GM11168 (cell line): ENCODE measurements at regions not wholly inside any gene's neighbourhood (a gene's known extent, or its start where the extent isn't known, plus 50 kb on each side); places are given as distances from the start of the nearest gene placed in this dataset.

Experiments
- in situ Hi-C: fragments of 300-500 bp; cut with MboI; formaldehyde crosslinking; loops from one replicate; pipeline ENCODE4 v1.12.0; 2022; ENCODE audit warnings: low sequenced_read_pairs; ENCODE audit not compliant: unreplicated experiment

DNA sequence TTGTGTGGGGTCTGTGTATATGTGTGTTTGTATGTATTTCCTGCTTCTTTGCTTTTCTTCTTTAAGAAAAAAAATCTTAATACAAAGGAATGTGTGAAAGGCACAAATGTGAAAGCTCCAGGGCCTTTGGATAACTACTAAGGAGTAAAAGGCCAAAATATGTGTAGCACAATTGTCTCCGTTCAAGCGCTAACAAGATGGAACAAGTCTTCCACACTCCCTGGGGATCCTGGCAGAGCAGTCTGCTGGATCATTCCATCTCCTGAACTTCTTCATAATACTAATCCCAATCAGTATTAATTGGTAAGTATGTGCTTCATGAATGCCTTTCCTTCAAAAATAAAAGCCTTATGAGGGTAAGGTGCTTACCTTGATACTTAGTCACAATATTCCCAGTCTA lies 462.5 kb upstream of the TBX3 start:
- in situ Hi-C loops, result no loop called here

DNA sequence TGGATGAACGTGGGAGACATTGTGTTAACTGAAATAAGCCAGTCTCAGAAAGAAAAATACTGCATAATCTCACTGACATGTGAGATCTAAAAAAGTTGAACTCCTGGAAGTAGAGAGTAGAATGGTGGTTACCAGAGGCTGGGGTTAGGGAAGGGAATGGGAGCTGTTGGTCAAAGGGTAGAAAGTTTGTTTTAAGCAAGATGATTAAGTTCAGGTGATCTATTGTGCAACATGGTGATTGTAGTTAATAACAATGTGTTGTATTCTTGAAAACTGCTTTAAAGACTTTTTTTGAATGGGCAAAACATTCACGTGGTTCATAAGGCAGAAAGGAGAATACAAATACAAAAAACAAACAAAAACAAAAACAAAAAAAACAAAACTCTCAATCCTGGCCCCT lies 460.4 kb upstream of the TBX3 start:
- in situ Hi-C loops, result no loop called here

DNA sequence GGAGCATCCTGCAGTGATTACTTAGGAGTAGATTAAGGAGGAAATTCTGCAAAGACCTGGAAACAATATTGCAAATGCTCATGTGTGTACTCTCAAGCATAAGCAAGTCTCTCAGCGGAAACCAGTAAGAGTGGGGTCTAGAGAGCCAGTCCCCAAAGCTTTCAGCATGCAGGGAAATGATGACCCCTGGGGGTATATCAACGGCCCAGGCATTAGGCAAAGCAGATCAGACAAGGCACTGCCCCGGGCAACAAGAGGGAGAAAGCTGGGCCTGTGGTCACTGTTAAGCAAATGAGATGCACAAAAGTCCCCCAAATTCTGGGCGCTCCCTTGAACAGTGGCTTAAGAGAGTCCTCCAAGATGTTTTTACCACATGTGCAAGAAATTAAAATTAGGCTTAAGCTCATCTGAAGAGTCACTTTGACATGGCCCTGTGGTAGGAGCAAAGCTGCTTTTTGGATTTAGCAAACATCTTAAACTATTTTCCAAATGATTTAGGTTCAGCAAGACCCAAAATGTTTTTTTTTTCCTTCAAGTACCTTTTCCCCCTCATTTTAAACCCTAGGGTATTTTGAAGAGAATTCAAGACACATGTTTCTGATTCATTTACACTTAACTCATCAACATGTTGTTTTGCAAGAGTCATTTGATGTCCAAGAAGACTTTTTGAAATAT lies 457.1 kb upstream of the TBX3 start:
- in situ Hi-C loops, result no loop called here

DNA sequence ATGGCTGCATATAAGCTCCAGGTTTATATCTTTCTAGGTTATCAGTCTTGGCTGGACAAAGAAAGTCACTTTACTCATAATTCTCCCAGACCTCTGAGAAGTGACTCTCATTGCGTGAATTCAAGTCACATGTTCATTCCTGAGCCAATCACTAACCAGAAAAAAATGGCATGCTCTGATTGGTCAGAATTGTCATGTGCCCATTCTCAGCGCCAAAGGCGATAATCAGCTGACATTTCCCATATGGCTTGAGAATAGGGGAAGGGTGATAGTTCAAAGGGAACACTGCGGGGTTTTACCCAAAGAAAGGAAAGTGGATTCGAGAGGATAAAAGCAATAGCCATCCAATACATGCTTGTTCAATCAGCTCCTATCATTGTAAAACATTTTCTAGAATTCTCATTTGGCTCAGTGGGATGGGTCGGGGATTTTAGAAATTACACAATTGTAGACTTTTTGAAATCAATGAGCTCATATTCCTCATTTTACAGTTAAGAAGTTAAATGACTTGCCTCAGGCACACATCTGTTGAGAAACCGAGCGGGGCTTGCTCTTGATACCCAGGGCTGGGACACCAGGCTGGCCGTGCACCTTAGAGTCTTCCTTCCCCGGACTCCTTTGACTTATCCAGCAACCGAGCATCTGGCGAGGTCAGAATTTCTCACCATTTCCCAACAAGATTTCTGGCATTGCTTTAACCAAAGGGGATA lies 454.0 kb upstream of the TBX3 start:
- in situ Hi-C loops, result no loop called here

DNA sequence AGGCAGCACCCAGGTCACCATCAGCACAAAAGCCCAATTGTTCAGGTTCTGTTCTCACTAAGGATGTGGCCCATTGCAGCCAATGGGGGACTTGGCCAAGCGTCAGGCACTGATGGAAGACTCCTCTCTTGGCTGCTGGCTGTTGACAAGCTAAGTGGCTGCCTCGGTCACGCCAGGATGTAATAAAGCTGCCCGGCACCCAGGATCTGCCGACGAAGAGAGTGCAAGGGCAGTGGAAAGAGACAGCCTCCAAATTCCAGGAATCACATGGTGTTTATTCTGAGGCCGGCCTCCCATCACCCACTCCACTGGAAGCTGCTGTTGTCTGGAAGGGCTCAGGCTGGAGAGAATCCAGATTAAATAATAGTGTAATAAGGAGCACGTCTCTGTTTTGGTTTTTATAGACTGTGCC lies 451.8 kb upstream of the TBX3 start:
- in situ Hi-C loops, result no loop called here

DNA sequence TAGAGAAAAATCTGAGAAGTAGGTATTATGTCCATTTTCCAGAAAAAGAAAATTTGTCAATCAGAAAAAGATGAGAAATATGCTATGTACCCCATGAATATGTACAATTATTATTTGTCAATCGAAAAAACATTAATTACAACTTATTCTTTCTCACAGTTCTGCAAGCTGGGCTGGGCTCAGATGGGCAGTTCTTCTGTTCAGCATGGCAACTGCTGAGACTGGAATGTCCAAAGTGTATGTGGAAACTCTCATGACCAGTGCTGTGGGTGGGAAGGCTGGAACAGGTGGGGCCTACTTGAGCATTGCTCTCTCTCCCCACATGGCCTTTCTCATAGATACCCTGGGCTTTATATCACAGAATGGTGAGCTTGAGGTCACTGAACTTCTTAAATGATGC lies 450.3 kb upstream of the TBX3 start:
- in situ Hi-C loops, result no loop called here

DNA sequence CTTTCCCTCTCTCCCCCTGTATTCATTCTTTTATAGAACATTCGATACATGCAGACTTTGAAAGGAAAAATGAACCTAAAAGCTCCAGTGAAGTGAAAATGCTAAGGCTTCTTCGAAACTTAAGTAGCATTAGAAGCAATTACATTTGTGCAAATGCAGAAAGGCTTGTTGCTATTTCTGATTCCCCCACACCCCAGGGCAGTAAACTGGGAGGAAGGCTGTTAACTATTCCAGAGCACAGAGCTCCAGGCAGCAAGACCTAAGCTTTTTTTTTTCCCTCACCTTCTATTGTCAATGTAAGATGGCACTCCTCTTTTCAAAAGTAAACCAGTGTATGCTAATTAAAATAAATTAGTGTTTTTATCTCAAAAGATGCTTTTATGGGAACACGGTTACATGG lies 448.9 kb upstream of the TBX3 start:
- in situ Hi-C loops, result no loop called here

DNA sequence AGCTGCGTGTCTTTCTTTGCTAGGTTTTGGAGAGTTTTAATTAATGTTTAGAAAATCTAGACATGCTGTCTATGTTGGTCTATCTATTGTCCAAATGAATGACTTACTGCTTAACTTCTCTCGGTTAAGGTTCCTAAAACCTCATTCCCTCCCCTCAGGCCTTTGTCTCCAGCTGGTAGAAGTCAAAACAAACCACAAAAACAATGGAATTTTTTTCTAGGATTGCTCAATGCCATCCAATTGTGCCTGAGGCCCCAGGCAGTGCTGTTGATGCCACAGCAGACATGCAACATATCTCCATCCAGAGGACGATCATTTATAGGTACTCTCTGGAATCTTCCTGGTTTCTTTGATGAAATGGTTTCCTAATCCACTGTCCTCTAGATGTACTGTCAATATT lies 448.2 kb upstream of the TBX3 start:
- in situ Hi-C loops, result no loop called here

DNA sequence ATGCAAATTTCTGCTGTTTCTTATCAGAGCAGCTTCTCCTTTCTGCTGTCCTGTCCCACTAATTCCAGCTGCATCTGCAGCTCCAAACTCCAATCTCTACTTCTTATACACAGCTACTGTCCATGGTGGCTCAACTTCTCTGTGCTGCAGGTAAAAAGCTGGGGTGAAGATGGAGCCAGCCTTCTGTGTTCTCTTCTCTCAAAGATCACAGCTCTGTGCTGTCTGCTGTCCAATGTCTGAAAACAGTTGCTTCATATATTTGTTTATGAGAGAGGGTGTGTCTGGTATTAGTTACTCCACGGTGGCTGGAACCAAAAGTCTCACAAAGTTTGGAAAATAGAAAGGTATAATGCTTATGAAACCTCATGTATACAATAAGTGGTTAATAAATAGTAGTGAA lies 445.8 kb upstream of the TBX3 start:
- in situ Hi-C loops, result no loop called here

DNA sequence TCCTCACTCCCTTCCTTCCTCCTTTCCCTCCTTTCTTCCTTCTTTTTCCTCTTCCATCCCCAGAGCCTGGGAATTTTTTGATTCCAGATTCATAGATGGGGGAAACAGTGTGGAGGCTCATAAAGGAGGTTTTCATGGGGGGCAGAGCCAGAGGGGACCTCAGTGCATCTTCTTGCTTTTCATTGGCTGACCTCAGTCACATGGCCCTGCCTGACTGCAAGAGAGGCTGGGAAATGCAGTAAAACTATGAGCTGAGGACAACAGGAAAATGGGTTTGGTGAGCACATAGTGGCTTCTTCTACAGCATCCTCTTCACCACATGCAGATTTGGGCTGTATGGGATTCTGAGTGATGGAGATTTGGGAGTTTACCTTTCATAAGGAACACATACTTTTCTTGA lies 437.1 kb upstream of the TBX3 start:
- in situ Hi-C loops, result no loop called here

DNA sequence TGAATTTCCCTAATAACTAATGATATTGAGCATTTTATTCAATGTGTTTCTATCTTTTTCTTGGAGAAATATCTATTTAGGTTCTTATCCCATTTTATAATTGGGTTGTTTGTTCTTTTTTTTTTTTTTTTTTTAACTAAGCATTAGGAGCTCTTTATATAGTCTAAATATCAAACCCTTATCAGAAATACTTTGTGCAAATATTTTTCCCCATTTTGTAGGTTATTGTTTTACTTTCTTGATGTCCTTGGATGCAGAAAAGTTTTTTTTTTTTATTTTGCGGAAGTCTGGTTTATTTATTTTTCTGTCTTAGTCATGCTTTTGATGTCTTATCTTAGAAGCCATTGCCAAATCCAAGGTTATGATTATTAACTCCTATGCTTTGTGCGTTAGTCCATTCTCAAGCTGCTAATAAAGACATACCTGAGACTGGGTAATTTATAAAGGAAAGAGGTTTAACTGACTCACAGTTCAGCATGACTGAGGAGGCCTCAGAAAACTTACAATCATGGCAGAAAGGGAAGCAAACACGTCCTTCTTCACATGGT lies 434.3 kb upstream of the TBX3 start:
- in situ Hi-C loops, result no loop called here

DNA sequence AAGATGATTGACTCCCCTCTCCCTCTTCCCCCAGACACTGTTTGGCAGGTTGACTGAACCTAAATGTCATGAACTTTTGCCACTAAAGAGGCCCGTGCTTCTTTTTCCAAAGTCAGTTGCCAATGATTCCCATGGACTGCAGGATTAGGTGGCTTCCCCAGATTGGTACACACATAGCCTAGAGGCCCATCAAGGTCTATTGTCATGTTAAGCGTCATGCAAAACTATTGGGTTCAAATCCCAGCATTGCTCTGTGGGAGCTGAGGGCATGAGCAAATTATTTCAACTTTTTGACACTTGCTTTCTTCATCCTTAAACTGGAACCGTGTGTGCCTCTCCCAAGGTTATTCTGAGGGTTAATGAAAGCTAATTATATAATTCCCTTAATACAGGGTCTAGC lies 430.2 kb upstream of the TBX3 start:
- in situ Hi-C loops, result no loop called here

DNA sequence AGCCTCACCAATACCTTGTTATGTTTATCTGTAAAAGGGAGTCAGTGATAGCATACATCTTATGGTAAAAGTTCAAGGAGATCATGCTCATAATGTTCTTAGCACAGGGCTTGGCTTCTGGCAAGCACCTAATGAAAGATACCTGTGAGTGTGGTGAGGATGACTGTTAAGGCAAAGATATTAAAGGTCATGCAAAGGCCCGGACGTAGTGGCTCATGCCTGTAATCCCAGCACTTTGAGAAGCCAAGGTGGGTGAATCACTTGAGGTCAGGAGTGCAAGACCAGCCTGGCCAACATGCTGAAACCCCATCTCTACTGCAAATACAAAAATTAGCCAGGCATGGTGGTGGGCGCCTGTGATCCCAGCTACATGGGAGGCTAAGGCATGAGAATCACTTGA lies 425.9 kb upstream of the TBX3 start:
- in situ Hi-C loops, result no loop called here

DNA sequence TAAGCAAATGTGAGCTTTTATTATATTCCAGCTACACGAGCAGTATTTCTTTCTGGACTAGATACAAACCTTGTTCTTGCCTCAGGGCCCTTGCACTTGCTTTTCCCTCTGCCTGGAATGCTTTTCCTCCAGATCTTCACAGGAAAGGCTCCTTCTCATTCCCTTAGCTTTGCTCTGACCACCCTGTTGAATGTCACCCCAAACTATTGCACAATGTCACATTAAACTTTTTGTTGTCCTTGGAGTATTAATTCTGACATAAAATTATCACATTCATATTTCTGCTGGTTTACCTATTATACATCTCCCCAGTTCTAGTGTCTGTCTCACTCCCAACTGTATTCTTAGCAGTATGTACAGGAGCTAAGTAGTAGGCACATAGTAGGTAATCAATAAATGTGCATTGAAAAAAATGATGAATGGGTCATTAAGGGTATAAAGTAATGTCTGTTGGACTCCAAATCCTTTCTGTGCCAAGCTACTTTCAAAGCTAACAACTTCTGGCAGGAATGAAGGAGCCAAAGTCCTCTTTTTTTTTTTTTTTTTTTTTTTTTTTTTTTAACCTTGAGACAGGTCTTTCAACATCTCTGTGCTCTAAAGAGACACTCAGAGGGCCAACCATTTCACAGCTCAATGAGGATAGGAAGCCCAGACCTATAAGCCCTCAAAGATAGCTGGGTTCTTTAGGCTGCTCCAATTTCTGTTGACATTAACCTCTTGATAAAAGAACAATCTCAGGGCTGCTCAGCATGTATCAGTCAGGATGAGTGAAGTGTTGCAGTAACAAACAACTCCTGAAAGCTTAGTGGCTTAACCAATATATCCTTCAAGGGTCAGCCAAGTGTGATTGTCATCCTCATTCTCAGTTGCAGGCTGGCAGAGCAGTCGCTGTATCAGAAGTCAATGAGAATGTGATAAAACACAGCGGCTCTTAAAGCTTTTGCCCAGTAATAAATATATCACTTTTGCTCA lies 424.4 kb upstream of the TBX3 start:
- in situ Hi-C loops, result no loop called here

DNA sequence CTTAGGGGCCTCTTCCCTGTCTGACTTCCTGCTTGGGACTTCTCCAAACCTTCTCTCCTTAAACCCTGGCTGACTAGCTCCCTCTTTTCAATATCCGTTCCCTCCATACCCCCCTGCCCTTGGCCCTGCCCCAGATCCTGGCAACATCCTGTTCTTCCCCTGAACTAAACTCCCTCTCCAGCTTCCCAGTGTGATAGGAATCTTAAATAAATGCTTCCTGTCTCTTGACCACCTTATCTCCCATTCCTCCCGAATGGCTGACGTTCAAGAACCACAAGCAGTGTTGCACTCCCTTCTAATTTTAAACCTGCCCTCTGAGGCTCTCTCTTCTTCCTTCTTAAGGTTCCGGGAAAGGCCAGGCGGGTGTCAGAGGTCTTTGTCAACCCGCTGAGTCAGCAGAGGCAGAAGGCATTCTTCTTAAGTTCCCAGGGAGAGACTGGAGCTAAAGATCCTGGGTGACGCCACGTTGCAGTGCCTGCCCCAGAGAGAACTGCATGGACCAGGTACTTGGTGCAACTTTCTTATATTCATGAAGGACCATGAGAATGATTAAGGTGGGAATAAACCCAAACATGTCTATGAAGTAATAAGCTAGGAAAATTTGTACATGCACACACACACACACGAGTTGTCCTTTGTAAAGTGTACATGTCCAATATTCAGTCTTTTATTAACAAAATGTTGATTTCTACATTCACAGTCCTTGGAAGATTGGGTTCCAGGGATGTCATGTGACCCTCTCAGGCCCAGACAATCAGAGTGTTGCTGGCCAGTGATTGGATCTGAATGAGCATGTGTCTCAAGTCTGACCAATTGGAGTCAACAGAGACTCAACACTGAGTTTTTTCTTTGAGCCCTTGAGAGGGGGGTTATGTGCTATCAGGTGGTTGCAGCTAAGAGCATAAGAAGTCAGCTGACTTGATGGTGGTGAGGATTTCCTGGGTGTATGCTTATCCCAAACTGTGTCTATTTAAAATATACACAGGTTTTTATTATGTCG lies 420.2 kb upstream of the TBX3 start:
- in situ Hi-C loops, result no loop called here

DNA sequence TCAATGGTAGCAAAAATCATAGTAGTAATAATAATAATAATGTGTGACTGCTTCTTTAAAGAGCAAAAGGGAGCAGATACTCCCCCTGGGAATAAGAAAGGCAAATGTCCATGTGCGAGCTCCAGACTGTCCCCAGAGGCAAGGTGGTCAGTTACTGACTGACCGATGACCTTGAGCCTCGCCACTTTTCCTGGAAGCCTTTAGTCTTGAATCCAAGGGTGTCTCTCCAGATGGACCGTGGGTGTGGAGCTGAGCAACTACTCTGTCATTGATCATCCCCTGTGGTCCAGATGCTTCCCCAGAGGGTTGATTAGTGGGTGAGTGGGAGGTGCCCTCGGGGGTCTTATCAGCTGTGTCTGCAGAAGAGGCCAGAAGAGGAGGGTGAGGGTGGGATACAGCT lies 418.5 kb upstream of the TBX3 start:
- in situ Hi-C loops, result no loop called here

DNA sequence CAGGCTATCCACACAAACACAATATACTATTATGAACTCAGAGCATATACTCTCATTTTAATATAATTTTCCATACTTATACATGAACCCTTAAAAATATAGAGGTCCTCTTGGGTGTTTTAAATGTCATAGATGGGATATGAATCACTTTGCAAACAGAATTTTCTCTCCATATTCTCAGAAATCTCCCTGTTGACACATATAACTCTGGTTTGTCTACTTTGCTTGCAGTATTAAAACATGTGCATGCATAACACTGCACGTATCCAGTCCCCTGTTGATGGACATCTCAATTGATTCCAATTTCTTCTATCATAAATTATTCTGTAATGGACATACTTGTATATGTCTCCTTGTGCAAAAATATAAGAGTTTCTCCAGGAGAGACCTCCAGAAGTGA lies 417.5 kb upstream of the TBX3 start:
- in situ Hi-C loops, result no loop called here

DNA sequence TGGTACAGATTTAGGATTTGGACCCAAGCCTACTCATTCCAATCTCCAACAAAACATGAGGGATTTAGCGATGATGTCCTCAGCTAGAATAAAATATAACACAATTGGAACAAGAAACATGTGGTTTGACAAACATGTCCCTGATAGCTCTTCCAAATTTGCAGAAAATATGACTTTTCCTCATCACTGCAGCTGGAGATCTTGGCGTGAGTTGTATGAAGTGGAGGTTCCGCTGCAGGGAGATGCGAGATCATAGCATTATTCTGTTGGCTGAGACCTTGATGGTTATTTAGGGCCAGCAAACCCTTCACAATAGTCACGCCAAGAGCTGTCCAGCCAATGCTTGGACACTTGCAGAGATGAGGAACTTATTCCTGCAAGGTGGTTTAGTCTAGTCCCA lies 413.4 kb upstream of the TBX3 start:
- in situ Hi-C loops, result no loop called here

DNA sequence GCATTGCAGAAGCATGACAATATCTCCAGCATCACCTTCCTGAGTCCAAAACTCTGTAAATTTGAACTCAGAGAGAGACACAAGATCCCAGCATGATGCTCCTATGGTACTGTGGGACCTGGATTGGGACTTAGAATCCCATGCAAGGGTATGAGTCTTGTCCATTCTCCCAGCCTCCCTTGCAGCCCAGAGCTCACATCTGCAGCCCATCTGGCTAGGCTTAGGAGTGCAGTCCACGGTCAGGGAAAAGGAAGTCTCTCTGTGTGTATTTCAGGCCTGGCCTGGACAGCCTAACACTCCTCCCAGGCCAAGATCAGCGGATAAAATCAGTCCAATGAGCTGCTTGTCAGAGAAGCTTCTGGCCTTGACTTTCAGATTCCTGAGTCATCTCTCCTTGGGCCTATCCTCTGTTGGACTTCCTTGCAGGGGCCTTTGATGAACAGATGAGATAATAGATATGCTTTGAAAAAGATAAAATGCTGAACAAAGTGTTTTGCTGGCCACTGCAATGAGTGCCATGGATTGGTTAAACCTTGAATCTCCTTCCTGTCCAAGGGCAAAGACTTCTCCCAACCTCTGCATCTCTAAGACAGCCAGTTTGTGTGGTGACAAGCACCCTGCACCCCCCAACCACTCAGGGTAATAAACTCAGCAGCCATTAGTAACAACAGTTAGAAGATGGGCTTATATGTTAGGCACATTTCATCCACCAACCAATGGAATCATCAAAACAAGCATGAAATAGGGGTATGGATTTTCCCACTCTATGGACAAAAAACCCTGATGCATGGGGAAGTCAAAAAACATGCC lies 412.8 kb upstream of the TBX3 start:
- in situ Hi-C loops, result no loop called here
